ENCODE measurements at regions not wholly inside any gene's neighbourhood (a gene's known extent, or its start where the extent isn't known, plus 50 kb on each side); places are given as distances from the start of the nearest gene placed in this dataset.
A peak's percentile ranks its signal among the peaks of the same experiment; 100 is the strongest.
"Not testable (repeated sequence)": the region's sequence is repeated elsewhere in the genome, so short reads cannot be mapped to it uniquely, and the experiment has no call there.

DNA sequence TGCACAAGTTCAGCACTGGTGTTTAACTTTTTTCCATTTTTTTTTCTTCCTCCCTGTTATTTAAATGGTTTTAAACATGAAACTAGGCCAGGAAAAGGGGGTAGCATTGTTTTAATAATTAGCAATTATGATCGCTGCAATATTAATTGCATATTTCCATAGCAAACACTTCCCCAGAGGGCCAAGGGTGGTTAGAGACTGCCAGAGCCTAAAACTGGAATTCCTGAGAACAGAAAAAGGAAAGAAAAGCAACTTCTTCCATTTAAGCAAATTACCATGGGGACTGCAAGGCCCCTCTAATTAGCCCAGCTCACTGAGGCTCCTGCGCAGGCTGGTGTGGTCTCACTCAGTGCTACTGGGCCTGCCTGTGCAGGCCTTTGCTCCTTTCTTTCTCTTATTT lies 201.5 kb downstream of the SMAD2 start:
- no peak for DNase-seq (ENCODE audit: low read depth in 2 of 2)

DNA sequence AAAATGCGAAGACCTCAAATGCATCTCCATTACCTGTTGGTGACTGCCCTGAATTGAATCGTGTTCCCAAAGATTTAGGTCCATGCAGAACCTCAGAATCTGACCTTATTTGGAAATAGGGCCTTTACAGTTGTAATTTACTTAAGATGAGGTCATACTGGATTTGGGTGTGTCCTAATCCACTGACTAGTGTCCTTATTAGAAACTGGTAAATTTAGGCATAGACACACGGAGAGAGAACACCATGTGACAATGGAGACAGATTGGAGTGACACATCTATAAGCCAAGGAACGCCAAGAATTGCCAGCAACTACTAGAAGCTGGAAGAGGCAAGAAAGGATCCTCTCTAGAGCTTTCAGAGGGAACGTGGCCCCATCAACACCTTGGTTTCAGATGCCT lies 203.1 kb downstream of the SMAD2 start:
- no peak for DNase-seq (ENCODE audit: low read depth in 2 of 2)

- DNase-seq (ENCODE audit: low read depth in 2 of 2) = no peak
Observed at GRCh38 chr18:47726550-47726949, 203.9 kb downstream of the SMAD2 start.

- DNase-seq (ENCODE audit: low read depth in 2 of 2) = no peak
Observed at GRCh38 chr18:47725656-47726055, 204.8 kb downstream of the SMAD2 start.

GRCh38 chr18:47724186-47724975 lies 206.1 kb downstream of the SMAD2 start:
- DNase-seq (ENCODE audit: low read depth in 2 of 2) = no peak

DNA sequence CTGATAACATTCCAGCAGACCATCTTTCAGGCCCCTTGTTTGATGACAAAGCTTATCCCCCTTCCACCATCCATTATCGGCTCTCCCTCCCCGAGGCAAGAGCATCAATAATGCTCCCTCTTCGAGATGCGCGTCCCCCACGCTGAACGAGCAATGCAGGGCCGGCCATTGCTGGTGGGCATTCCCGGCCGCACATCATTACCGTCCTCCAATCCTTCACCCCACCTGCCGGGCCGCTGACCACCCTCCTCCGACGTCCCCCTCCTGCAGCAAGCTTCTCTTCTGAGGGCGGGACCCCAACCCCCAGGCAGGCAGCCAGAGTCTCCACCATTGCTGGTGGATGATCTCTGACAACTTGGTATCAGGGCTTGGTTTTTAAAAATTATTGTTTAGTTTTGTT lies 208.6 kb downstream of the SMAD2 start:
- no peak for DNase-seq (ENCODE audit: low read depth in 2 of 2)

GRCh38 chr18:47720741-47721140 lies 209.7 kb downstream of the SMAD2 start:
- DNase-seq (ENCODE audit: low read depth in 2 of 2) = no peak

- no peak for DNase-seq (ENCODE audit: low read depth in 2 of 2)
Observed at GRCh38 chr18:47719096-47719780, 211.2 kb downstream of the SMAD2 start.

- DNase-seq (ENCODE audit: low read depth in 2 of 2) = no peak
Observed at GRCh38 chr18:47718646-47719045, 211.8 kb downstream of the SMAD2 start.

DNA sequence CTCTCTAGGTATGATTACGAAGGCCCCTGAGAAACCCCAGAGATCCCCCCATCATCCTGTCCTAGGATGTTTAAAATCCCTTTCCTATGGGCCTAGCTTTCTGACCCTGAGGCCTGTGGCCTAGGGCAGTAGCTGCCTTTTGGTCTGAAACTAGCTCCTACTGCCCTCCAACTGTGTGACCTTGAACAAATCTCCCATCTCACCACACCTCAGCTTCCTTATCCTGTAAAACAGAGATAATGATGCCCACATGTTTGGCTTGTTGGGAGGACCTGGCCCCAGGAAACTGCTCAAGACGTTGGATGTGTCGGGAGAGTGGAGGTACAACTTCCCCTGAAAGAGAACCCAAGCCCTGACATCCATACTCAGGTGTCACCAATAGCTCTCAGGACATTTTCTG lies 213.2 kb downstream of the SMAD2 start:
- DNase-seq (ENCODE audit: low read depth in 2 of 2) = no peak

GRCh38 chr18:47716632-47717185 lies 213.8 kb downstream of the SMAD2 start:
- DNase-seq (ENCODE audit: low read depth in 2 of 2) = no peak

DNA sequence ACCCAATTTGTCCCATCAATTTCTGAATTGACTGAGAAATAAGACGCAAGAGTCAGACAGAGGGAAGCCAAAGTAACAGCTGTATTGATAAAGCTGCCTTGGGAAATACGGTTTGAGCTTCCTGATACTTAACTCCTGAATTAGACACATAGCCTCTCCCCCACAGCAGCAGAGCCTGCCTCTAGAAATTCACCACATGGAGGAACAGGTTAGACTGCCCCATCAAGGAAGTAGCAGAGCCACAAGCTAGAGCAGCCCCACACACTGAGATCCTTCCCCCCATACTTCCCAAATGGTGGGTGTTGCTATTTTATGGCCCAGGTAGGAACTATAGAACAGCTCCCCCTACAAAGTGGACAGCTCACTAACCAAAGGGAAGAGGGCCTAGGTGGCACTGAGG lies 220.0 kb downstream of the SMAD2 start:
- no peak for DNase-seq (ENCODE audit: low read depth in 2 of 2)

- DNase-seq (ENCODE audit: low read depth in 2 of 2) = no peak
Observed at GRCh38 chr18:47709556-47709955, 220.9 kb downstream of the SMAD2 start.

GRCh38 chr18:47708206-47708605 lies 222.3 kb downstream of the SMAD2 start:
- no peak for DNase-seq (ENCODE audit: low read depth in 2 of 2)

DNA sequence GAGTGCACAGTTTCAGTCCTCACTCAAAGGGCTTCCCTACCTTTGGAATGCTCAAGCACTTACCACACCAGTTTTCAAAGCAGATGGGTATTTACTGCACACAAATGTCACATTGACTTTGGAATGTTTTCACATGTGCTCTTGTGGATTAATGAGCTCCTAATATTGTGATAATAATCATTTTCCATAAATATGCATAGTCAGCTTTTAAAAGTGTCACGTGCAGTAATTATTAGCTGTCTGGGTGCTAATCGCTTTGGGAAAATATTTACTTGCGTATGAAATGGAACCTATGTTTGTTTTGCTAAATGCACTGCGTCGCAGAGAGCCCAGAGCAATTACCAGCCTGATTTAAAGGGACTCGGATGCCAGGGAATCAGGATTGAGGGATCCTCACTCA lies 229.3 kb downstream of the SMAD2 start:
- DNase-seq (ENCODE audit: low read depth in 2 of 2) = no peak

GRCh38 chr18:47696870-47697269 lies 233.6 kb downstream of the SMAD2 start:
- no peak for DNase-seq (ENCODE audit: low read depth in 2 of 2)

- no peak for DNase-seq (ENCODE audit: low read depth in 2 of 2)
Observed at GRCh38 chr18:47691611-47692010, 238.8 kb downstream of the SMAD2 start.

GRCh38 chr18:47690778-47691177 lies 239.7 kb downstream of the SMAD2 start:
- not testable (repeated sequence) for DNase-seq (ENCODE audit: low read depth in 2 of 2)

DNA sequence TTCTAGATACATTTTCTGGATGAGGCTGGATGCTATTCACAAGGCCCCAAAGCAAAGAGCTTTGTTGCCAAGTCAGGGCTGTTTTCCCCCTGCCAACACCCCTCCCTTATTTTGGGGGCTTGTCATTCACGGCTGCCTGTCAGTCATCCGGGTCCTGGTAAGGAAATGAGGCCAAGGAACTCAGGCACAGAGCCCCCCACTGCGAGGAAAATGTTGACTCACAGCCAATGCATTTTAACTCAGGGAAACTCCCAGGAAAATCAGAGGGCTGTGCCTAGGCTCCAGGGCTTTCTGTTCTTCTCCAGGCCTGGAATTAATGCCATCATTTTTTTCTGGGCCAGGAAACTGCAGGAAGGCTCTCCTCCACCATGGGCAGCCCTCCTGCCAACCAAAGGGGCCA lies 241.1 kb downstream of the SMAD2 start:
- DNase-seq (ENCODE audit: low read depth in 2 of 2) = no peak

- DNase-seq (ENCODE audit: low read depth in 2 of 2) = no peak
Observed at GRCh38 chr18:47686806-47687205, 243.7 kb downstream of the SMAD2 start.

DNA sequence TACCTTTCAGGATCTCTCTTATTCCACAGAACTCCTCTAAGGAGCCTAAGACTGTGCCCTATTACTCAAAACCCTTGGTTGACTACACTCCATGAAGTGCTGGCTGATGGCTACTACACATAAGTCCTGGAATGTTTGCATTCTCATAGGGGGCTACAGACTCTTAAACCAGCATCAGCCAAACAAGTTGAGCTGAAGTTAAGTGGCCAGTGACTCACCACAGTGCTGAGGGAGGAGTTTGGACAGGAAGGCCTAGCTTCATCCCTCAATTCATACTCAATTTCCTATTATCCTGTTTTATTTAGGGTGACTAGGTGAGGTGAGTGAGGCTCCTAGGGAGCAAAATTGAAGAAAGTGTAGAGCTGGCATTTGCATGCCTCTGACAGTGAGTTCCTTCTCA lies 246.7 kb downstream of the SMAD2 start:
- peak; percentile 45 to 55 for DNase-seq (ENCODE audit: low read depth in 2 of 2)

DNA sequence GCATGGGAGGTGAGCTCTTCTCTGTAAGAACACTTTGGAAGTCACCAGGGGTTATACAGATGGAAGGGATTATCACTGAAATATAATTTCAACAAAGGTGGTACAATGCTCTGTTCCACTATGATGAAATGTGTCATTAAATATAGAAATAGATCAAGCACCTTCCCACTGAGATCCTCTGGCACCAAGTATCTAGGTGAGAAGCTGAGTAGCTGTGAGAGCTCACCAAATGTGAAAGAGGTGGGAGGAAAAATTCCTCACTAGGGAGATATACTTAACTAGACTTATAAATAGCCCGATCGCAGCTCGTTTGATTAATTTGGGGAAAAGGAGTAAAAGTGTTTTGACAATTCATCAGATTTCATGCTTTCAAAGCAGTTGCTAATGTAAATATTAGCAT lies 247.6 kb downstream of the SMAD2 start:
- no peak for DNase-seq (ENCODE audit: low read depth in 2 of 2)

- DNase-seq (ENCODE audit: low read depth in 2 of 2) = no peak
Observed at GRCh38 chr18:47680488-47680887, 250.0 kb downstream of the SMAD2 start.
